Liver (tissue), 7 donors: ENCODE measurements at regions not wholly inside any gene's neighbourhood (a gene's known extent, or its start where the extent isn't known, plus 50 kb on each side); places are given as distances from the start of the nearest gene placed in this dataset.
"Not testable (repeated sequence)": the region's sequence is repeated elsewhere in the genome, so short reads cannot be mapped to it uniquely, and the experiment has no call there.

Source experiments
- DNase-seq: peaks from one replicate; pipeline ENCODE4 v3.0.0-alpha.2; 2017; ENCODE audit warnings: low spot score
- H3K27ac ChIP-seq, 2 donors: one replicate each; pipeline ENCODE4 v1.7.0; 2013; ENCODE audit warnings: inconsistent platforms in 2 of 2, low read length in 2 of 2, control low read depth in 1 of 2, low read depth in 1 of 2, mild to moderate bottlenecking in 1 of 2
- H3K27me3 ChIP-seq, 4 donors: one replicate each; pipeline versions ENCODE4 v1.6.1 to v1.7.0; 2013; ENCODE audit warnings: low read length in 3 of 4, inconsistent platforms in 1 of 4, mild to moderate bottlenecking in 1 of 4, moderate library complexity in 1 of 4; ENCODE audit not compliant: control insufficient read depth in 4 of 4, insufficient read depth in 4 of 4
- H3K36me3 ChIP-seq, 4 donors: one replicate each; pipeline versions ENCODE4 v1.6.1 to v1.7.0; 2013; ENCODE audit warnings: low read length in 3 of 4, mild to moderate bottlenecking in 3 of 4, low read depth in 1 of 4, moderate library complexity in 1 of 4; ENCODE audit not compliant: control insufficient read depth in 4 of 4, insufficient read depth in 3 of 4
- H3K4me1 ChIP-seq, 4 donors: one replicate each; pipeline versions ENCODE4 v1.6.1 to v1.7.0; 2013; ENCODE audit warnings: low read length in 3 of 4, mild to moderate bottlenecking in 3 of 4, moderate library complexity in 1 of 4; ENCODE audit not compliant: control insufficient read depth in 4 of 4, insufficient read depth in 4 of 4
- H3K4me3 ChIP-seq, 3 donors: one replicate each; pipeline versions ENCODE4 v1.6.1 to v1.7.0; 2013; ENCODE audit warnings: low read length in 3 of 3, control low read depth in 1 of 3, low read depth in 1 of 3, mild to moderate bottlenecking in 1 of 3
- H3K9ac ChIP-seq, 2 donors: one replicate each; pipeline ENCODE4 v1.7.0; 2013; ENCODE audit warnings: low read length in 2 of 2, mild to moderate bottlenecking in 2 of 2, moderate library complexity in 2 of 2, control low read depth in 1 of 2, low read depth in 1 of 2
- H3K9me3 ChIP-seq, 4 donors: one replicate each; pipeline versions ENCODE4 v1.6.1 to v1.7.0; 2013; ENCODE audit warnings: low read length in 3 of 4; ENCODE audit not compliant: control insufficient read depth in 4 of 4
- HNF4A ChIP-seq, 2 donors: conservative IDR thresholded peaks; 2 replicates each; pipeline ENCODE4 v1.6.1; 2016; ENCODE audit warnings: antibody characterized with exemption in 2 of 2, mild to moderate bottlenecking in 2 of 2
- HNF4G ChIP-seq: IDR thresholded peaks from 2 replicates; pipeline ENCODE4 v1.6.1; 2016; ENCODE audit warnings: antibody characterized with exemption
- RAD21 ChIP-seq, 2 donors: IDR thresholded peaks; 2 replicates each; pipeline ENCODE4 v1.6.1; 2016; ENCODE audit warnings: antibody characterized with exemption in 2 of 2, mild to moderate bottlenecking in 2 of 2
- SP1 ChIP-seq: IDR thresholded peaks from 2 replicates; pipeline ENCODE4 v1.6.1; 2018; ENCODE audit warnings: antibody characterized with exemption, mild to moderate bottlenecking
- WGBS: extraction: QIAGEN DNeasy Blood & Tissue Kit; methylation state at CpG from one replicate; pipeline ENCODE4 v1.1.7; 2013; 5-methylcytosine and 5-hydroxymethylcytosine counted together
- donor health status: healthy.
- donor health status: healthy.
- donor health status: healthy.
- donor health status: healthy.

- TF ChIP-seq RAD21 (IDR thresholded peaks at IDR 0.05) (peak in 1 of 2 donors; percentile 21), HNF4G (peak; percentile 58), HNF4A (conservative IDR thresholded peaks at IDR 0.05) (peak; percentile 40 to 78), SP1 (peak; percentile 77)
- not testable (repeated sequence) for H3K27me3 ChIP-seq, H3K36me3 ChIP-seq, H3K4me1 ChIP-seq, H3K4me3 ChIP-seq, H3K9me3 ChIP-seq, H3K9ac ChIP-seq, DNase-seq, H3K27ac ChIP-seq
- WGBS = 23% methylated on average over 4 of the region's 4 CpGs
Observed at GRCh38 chrX:89635887-89636286, 285.8 kb upstream of the TGIF2LX start.

DNA sequence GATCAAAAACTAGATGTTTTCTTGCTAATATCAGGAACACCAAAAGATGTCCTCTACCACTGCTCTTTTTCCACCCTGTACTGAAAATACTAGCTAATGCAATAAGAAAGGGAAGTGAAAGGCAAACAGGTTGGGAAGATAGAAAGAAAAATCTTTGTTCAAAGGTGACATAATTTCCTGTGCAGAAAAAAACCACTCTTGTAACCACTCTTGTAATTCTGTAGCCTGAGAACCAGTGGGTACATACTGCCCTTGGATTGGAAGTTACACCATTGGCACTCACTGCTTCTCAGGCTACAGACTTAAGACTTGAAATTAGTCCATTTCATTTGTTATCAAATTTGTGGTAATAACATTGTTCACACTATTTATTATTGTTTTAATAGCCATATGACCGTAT lies 263.0 kb upstream of the TGIF2LX start:
- not testable (repeated sequence) for H3K9me3 ChIP-seq, H3K4me3 ChIP-seq, H3K4me1 ChIP-seq, H3K36me3 ChIP-seq, H3K27ac ChIP-seq, H3K9ac ChIP-seq, DNase-seq, H3K27me3 ChIP-seq
- no CpG with 5 or more reads among the region's 1 CpG for WGBS

- DNase-seq, H3K27ac ChIP-seq, H3K27me3 ChIP-seq, H3K9me3 ChIP-seq, H3K36me3 ChIP-seq, H3K9ac ChIP-seq, H3K4me1 ChIP-seq, H3K4me3 ChIP-seq: not testable (repeated sequence)
- no CpG with 5 or more reads among the region's 1 CpG for WGBS
Observed at GRCh38 chrX:89706481-89706880, 215.2 kb upstream of the TGIF2LX start.

DNA sequence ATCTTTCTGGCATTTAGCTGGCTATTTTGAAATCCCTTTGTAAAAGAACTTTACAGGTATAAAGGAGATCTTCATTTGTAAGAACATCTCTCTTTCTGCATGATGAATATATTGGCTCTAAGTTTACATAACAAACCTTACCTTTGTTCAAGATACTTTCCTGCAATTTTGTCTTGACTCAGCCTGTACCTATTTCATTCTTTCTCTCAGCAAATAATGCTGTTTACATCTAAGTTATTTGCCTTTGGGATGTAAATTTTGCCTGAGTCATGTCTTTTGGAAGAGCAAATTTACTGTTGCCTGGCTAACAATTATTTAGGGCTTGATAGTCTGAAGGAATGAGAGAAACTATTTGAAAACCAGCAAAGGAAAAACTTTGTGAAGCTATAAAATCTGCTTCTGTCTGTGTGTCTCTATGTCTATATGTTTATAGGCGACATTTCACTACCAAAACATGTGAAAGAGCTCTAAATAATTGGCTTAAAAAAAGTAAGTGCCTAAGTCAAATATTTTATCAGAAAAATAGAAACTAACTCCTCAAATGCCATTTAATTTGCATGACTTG lies 214.3 kb upstream of the TGIF2LX start:
- not testable (repeated sequence) for H3K4me1 ChIP-seq, H3K27ac ChIP-seq, H3K36me3 ChIP-seq, H3K27me3 ChIP-seq, DNase-seq, H3K9me3 ChIP-seq, H3K4me3 ChIP-seq, H3K9ac ChIP-seq
- WGBS = 40% methylated on average over 1 of the region's 1 CpG

- DNase-seq, H3K9ac ChIP-seq, H3K36me3 ChIP-seq, H3K27ac ChIP-seq, H3K27me3 ChIP-seq, H3K9me3 ChIP-seq, H3K4me3 ChIP-seq, H3K4me1 ChIP-seq: not testable (repeated sequence)
- 90% methylated on average over 11 of the region's 11 CpGs for WGBS
Observed at GRCh38 chrX:89734367-89734766, 187.3 kb upstream of the TGIF2LX start.

DNA sequence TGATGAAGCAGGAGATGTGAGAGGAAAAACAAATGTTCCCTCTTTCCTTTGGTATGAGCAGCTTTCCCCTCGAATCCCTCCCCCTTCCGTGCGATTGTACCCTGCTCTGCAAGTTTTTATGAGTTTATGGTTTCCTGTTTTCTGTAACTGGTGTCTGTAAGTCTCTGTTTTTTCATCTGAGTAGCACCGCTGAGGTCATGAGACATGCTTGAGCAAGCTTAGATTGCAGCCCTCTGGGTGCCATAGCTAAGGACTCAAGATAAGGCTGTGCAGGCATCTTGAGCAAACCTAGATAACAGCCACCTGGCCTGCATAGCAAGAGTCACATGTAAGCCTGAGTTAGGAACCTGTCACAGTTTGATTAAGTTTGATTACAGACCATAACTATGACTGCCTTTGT lies 165.2 kb upstream of the TGIF2LX start:
- not testable (repeated sequence) for H3K27ac ChIP-seq, H3K27me3 ChIP-seq, H3K4me3 ChIP-seq, H3K9ac ChIP-seq, DNase-seq, H3K36me3 ChIP-seq, H3K9me3 ChIP-seq, H3K4me1 ChIP-seq
- 82% methylated on average over 4 of the region's 4 CpGs for WGBS
